SK-N-SH (cell line): ENCODE measurements at regions not wholly inside any gene's neighbourhood (a gene's known extent, or its start where the extent isn't known, plus 50 kb on each side); places are given as distances from the start of the nearest gene placed in this dataset.

Experiments
- CTCF ChIA-PET: fragments of 300-600, 350-600 bp; formaldehyde crosslinking; extraction: SDS; loops from one replicate; lab custom pipeline; 2021; lab: Yijun Ruan, JAX
- POLR2A ChIA-PET: fragments of 350-600 bp; sonication (Branson Sonifier 250); formaldehyde crosslinking; extraction: SDS; loops from one replicate; lab custom pipeline; 2020; ENCODE audit warnings: antibody characterized with exemption, inconsistent platforms; lab: Yijun Ruan, JAX
- DNase-seq: peaks from one replicate; pipeline ENCODE4 v3.0.0; 2012
- H2AFZ ChIP-seq: fragments of 200-600 bp; sonication (generic); 2 replicates; pipeline ENCODE4 v1.8.1; 2016; ENCODE audit warnings: antibody characterized with exemption, mild to moderate bottlenecking, low read depth
- H3F3A ChIP-seq: fragments of 200-600 bp; sonication (generic); replicated peaks from 2 replicates; pipeline ENCODE3; 2016; ENCODE audit warnings: antibody characterized with exemption, mild to moderate bottlenecking; ENCODE audit not compliant: insufficient read depth
- H3K27ac ChIP-seq, 2 experiments: fragments of 200-500 bp in 1 of 2; fragments of 200-600 bp in 1 of 2; sonication (Bioruptor generic) in 1 of 2; sonication (generic), shearing (Covaris generic) in 1 of 2; 2 replicates each; pipeline versions ENCODE4 v1.5.1 to v1.6.1; 2014 to 2016; ENCODE audit warnings: low read depth in 2 of 2, inconsistent platforms in 1 of 2, low read length in 1 of 2, mild to moderate bottlenecking in 1 of 2, mixed read lengths in 1 of 2
- H3K27me3 ChIP-seq: fragments of 200-600 bp; sonication (generic), shearing (Covaris generic); 2 replicates; pipeline ENCODE4 v1.6.1; 2016; ENCODE audit warnings: mixed run types; ENCODE audit not compliant: insufficient read depth
- H3K36me3 ChIP-seq, 2 experiments: fragments of 200-500 bp in 1 of 2; fragments of 200-600 bp in 1 of 2; sonication (Bioruptor generic) in 1 of 2; sonication (generic) in 1 of 2; replicated peaks in 1 of 2; 2 replicates each; pipeline versions ENCODE3 to v1.5.1; 2014 to 2016; ENCODE audit warnings: low read length in 1 of 2, mild to moderate bottlenecking in 1 of 2; ENCODE audit not compliant: insufficient read depth in 2 of 2, control insufficient read depth in 1 of 2
- H3K4me1 ChIP-seq, 2 experiments: fragments of 200-500 bp in 1 of 2; fragments of 200-600 bp in 1 of 2; sonication (Bioruptor generic) in 1 of 2; sonication (generic), shearing (Covaris generic) in 1 of 2; 2 replicates each; pipeline versions ENCODE4 v1.5.1 to v1.6.1; 2014 to 2016; ENCODE audit warnings: low read depth in 1 of 2, low read length in 1 of 2, mixed run types in 1 of 2; ENCODE audit not compliant: insufficient read depth in 2 of 2, control insufficient read depth in 1 of 2
- H3K4me2 ChIP-seq: fragments of 200-600 bp; sonication (generic), shearing (Covaris generic); 2 replicates; pipeline ENCODE4 v1.6.1; 2017; ENCODE audit warnings: mixed run types
- H3K4me3 ChIP-seq, 2 experiments: fragments of 200-500 bp in 1 of 2; fragments of 200-600 bp in 1 of 2; sonication (Bioruptor generic) in 1 of 2; sonication (generic), shearing (Covaris generic) in 1 of 2; 2 replicates each; pipeline versions ENCODE4 v1.5.1 to v1.8.1; 2014 to 2016; ENCODE audit warnings: low read depth in 2 of 2, inconsistent platforms in 1 of 2, low read length in 1 of 2, mild to moderate bottlenecking in 1 of 2, mixed read lengths in 1 of 2, moderate library complexity in 1 of 2
- H3K79me2 ChIP-seq: fragments of 200-600 bp; sonication (generic); 2 replicates; pipeline ENCODE4 v1.8.1; 2017; ENCODE audit warnings: mild to moderate bottlenecking; ENCODE audit not compliant: insufficient read depth
- H3K9ac ChIP-seq: fragments of 200-600 bp; sonication (generic); 2 replicates; pipeline ENCODE4 v1.6.1; 2017; ENCODE audit warnings: mixed run types
- H3K9me2 ChIP-seq: fragments of 200-600 bp; sonication (generic); 2 replicates; pipeline ENCODE4 v1.6.1; 2017; ENCODE audit warnings: mixed run types
- H3K9me3 ChIP-seq: fragments of 200-600 bp; sonication (generic); 2 replicates; pipeline ENCODE4 v1.6.1; 2017; ENCODE audit warnings: mixed run types, mild to moderate bottlenecking, moderate library complexity
- H4K20me1 ChIP-seq: fragments of 200-600 bp; sonication (generic); 2 replicates; pipeline ENCODE4 v1.6.1; 2017; ENCODE audit warnings: mild to moderate bottlenecking, mixed run types; ENCODE audit not compliant: insufficient read depth
- FOXM1 ChIP-seq: IDR thresholded peaks from 2 replicates; pipeline ENCODE4 v1.4.0; 2012; ENCODE audit warnings: low read depth, mild to moderate bottlenecking
- GATA2 ChIP-seq: sonication (generic); formaldehyde crosslinking; IDR thresholded peaks from 2 replicates; pipeline ENCODE4 v1.5.0; 2020; ENCODE audit warnings: mild to moderate bottlenecking, missing genetic modification reagents
- JUND ChIP-seq: IDR thresholded peaks from 2 replicates; pipeline ENCODE4 v1.4.0; 2012
- MEF2A ChIP-seq: IDR thresholded peaks from 2 replicates; pipeline ENCODE4 v1.4.0; 2012; ENCODE audit warnings: low read depth, borderline replicate concordance
- NFIC ChIP-seq: IDR thresholded peaks from 2 replicates; pipeline ENCODE4 v1.4.0; 2012; ENCODE audit warnings: borderline replicate concordance
- NRF1 ChIP-seq: IDR thresholded peaks from 2 replicates; pipeline ENCODE4 v1.6.1; 2012; ENCODE audit warnings: low read depth, mild to moderate bottlenecking, low read length
- POLR2AphosphoS5 ChIP-seq: IDR thresholded peaks from 2 replicates; pipeline ENCODE4 v1.6.1; 2012; ENCODE audit warnings: low read depth, low read length
- RAD21 ChIP-seq: IDR thresholded peaks from 2 replicates; pipeline ENCODE4 v1.6.1; 2012; ENCODE audit warnings: mild to moderate bottlenecking, low read length
- RXRA ChIP-seq: IDR thresholded peaks from 2 replicates; pipeline ENCODE4 v1.4.0; 2012; ENCODE audit warnings: low read depth, mild to moderate bottlenecking, borderline replicate concordance
- SIN3A ChIP-seq: IDR thresholded peaks from 2 replicates; pipeline ENCODE4 v1.6.1; 2012; ENCODE audit warnings: low read depth, mild to moderate bottlenecking, low read length, moderate library complexity, borderline replicate concordance
- WGBS: methylation state at CpG from one replicate; pipeline ENCODE4 v1.1.6; 2017; ENCODE audit warnings: low lambda C conversion rate; 5-methylcytosine and 5-hydroxymethylcytosine counted together
- TF ChIP-seq, protein P1 (sequence below): IDR thresholded peaks from 2 replicates; pipeline ENCODE4 v1.4.0; 2012; ENCODE audit warnings: low read depth, borderline replicate concordance
- TF ChIP-seq, protein P2 (sequence below): fragments of 200-600 bp; sonication (generic); IDR thresholded peaks from 2 replicates; pipeline ENCODE4 v1.6.1; 2017; ENCODE audit warnings: antibody characterized with exemption, mild to moderate bottlenecking, moderate library complexity

DNA sequence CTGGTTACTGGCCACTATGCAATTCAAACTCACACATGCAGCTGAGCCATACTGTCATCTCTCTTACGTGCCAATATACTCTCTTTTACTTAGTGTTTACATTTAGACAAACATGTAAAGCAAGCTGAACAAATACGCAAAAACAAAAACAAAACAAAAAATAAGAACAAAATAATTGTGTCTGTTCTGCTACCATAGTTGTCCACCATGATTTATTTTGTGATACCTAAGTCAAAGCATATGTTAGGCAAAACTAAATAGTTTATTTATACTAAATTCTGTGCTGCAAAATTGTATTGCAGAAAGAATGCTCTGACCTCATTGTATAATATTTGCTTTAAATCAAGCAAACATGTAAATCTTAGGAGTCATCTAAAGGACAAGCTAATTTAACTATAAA, 943.2 kb upstream of the AGA start:
- H3K9me3 ChIP-seq: no peaks in the 10 kb centered on the region
- ChIA-PET CTCF (no interaction called here), POLR2A (no interaction called here)
- no peaks in the 10 kb centered on the region for H3K27me3 ChIP-seq
- WGBS: 7% methylated on average over 2 of the region's 2 CpGs
- TF ChIP-seq SIN3A (no peak), GATA2 (no peak), FOXM1 (no peak), MEF2A (no peak), NFIC (no peak), JUND (no peak), NRF1 (no peak), POLR2AphosphoS5 (no peak)
- H2AFZ ChIP-seq: no peak overlapping the region
- no peaks in the 10 kb centered on the region for H3K4me1 ChIP-seq
- H3K27ac ChIP-seq: no peak overlapping the region
- no peak overlapping the region for H3K4me2 ChIP-seq
- H3K9me2 ChIP-seq: no peaks in the 10 kb centered on the region
- H3K79me2 ChIP-seq: no peaks in the 10 kb centered on the region
- no peak overlapping the region for H3K9ac ChIP-seq
- no peak for DNase-seq
- no peaks in the 10 kb centered on the region for H3K36me3 ChIP-seq
- H4K20me1 ChIP-seq: no peaks in the 10 kb centered on the region
- no peaks in the 10 kb centered on the region for H3F3A ChIP-seq
- H3K4me3 ChIP-seq: no peak overlapping the region

DNA sequence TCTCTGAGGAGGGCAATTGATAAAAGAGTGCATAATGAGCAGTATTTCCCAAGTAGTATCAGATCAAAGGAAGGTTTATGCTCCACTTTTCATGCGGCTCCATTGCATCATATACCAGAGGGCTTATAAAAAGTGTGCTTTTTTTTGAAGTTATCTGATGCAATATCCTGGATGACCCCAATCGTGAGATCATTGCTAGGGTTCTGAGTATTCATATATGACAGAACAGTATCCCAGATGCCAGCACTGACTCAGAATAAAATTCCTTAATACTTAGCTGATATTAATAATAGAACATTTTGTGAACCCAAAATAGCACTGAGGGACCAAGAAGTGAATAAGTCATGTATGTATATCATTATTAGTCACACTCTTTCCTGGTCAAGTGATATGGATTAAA, 945.5 kb upstream of the AGA start:
- no peaks in the 10 kb centered on the region for H3K9me3 ChIP-seq
- H3K9me2 ChIP-seq: no peaks in the 10 kb centered on the region
- H2AFZ ChIP-seq: no peak overlapping the region
- H3K9ac ChIP-seq: no peak overlapping the region
- DNase-seq: no peak
- no peaks in the 10 kb centered on the region for H3F3A ChIP-seq
- H3K4me3 ChIP-seq: no peak overlapping the region
- ChIA-PET POLR2A (no interaction called here), CTCF (no interaction called here)
- H3K4me1 ChIP-seq: no peaks in the 10 kb centered on the region
- H3K4me2 ChIP-seq: no peak overlapping the region
- no peaks in the 10 kb centered on the region for H3K79me2 ChIP-seq
- no peak overlapping the region for H3K27ac ChIP-seq
- no peaks in the 10 kb centered on the region for H3K36me3 ChIP-seq
- 2% methylated on average over 2 of the region's 2 CpGs for WGBS
- no peaks in the 10 kb centered on the region for H3K27me3 ChIP-seq
- TF ChIP-seq RXRA: no peak
- H4K20me1 ChIP-seq: no peaks in the 10 kb centered on the region

DNA sequence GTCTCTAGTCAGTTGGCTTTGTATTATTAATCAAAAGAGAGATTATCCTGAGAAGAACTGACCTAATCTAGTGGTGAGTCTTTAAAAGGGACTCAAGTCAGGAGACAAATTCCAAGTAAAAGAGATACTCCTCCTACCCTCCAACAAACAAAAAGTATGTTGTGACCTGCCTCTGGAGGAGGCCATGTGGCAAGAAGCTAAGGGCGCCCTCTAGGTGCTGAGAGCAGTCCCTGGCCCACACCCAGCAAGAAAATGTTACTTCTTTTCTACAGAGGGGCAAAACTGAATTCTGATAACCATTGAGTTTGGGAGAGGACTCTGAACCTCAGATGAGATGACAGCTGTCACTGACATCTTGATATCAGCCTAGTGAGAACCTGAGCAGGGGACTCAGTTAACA, 953.6 kb upstream of the AGA start:
- Histone ChIP-seq H3K79me2 (no peaks in the 10 kb centered on the region), H3K4me3 (no peak overlapping the region), H3K9me2 (no peaks in the 10 kb centered on the region), H4K20me1 (no peaks in the 10 kb centered on the region), H3K4me2 (no peak overlapping the region), H3K9me3 (no peaks in the 10 kb centered on the region), H3K36me3 (no peaks in the 10 kb centered on the region), H3K4me1 (no peaks in the 10 kb centered on the region), H3K27ac (no peak overlapping the region), H2AFZ (no peak overlapping the region), H3F3A (no peaks in the 10 kb centered on the region), H3K9ac (no peak overlapping the region), H3K27me3 (no peaks in the 10 kb centered on the region)
- TF ChIP-seq, protein P1, sequence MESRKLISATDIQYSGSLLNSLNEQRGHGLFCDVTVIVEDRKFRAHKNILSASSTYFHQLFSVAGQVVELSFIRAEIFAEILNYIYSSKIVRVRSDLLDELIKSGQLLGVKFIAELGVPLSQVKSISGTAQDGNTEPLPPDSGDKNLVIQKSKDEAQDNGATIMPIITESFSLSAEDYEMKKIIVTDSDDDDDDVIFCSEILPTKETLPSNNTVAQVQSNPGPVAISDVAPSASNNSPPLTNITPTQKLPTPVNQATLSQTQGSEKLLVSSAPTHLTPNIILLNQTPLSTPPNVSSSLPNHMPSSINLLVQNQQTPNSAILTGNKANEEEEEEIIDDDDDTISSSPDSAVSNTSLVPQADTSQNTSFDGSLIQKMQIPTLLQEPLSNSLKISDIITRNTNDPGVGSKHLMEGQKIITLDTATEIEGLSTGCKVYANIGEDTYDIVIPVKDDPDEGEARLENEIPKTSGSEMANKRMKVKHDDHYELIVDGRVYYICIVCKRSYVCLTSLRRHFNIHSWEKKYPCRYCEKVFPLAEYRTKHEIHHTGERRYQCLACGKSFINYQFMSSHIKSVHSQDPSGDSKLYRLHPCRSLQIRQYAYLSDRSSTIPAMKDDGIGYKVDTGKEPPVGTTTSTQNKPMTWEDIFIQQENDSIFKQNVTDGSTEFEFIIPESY: no peak
- TF ChIP-seq RAD21: peak; percentile 17; the same call in 1 of the 2 replicates
- TF ChIP-seq, protein P2, sequence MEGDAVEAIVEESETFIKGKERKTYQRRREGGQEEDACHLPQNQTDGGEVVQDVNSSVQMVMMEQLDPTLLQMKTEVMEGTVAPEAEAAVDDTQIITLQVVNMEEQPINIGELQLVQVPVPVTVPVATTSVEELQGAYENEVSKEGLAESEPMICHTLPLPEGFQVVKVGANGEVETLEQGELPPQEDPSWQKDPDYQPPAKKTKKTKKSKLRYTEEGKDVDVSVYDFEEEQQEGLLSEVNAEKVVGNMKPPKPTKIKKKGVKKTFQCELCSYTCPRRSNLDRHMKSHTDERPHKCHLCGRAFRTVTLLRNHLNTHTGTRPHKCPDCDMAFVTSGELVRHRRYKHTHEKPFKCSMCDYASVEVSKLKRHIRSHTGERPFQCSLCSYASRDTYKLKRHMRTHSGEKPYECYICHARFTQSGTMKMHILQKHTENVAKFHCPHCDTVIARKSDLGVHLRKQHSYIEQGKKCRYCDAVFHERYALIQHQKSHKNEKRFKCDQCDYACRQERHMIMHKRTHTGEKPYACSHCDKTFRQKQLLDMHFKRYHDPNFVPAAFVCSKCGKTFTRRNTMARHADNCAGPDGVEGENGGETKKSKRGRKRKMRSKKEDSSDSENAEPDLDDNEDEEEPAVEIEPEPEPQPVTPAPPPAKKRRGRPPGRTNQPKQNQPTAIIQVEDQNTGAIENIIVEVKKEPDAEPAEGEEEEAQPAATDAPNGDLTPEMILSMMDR: peak; percentile 38
- DNase-seq: no peak
- 0% methylated on average over 1 of the region's 1 CpG for WGBS
- POLR2A ChIA-PET: no interaction called here
- CTCF ChIA-PET: interaction anchor here (0.6 kb wide), 1 partner anchor 28 kb away, joined by 3 read pairs; no protein-coding TSS in a partner anchor
